ENCODE measurements at regions not wholly inside any gene's neighbourhood (a gene's known extent, or its start where the extent isn't known, plus 50 kb on each side); places are given as distances from the start of the nearest gene placed in this dataset.

DNA sequence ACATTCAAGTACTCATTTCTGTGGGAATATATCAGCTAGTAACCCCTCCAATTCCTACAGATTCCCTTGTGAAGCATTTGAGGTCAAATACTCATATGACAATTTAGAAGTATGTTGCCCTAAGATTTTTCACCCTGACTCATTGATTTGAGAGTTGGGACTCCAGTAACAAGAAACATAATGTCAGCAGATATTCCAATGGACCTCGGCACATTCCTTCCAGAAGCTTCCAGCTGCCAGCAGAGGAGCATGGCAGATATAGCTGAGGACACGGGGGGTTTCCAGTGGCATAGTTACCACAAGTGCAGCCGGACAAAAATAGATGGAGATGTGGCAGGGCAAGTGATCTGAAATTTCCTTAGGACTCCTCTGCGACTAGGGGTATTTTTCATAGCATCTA lies 101.9 kb upstream of the ARHGAP28 start:
- TF ChIP-seq CHD2 (IDR thresholded peaks at IDR 0.05; ENCODE audit: low read length) = no peak
- TF ChIP-seq, protein P1, sequence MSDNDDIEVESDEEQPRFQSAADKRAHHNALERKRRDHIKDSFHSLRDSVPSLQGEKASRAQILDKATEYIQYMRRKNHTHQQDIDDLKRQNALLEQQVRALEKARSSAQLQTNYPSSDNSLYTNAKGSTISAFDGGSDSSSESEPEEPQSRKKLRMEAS (IDR thresholded peaks at IDR 0.05) = no peak
- TF ChIP-seq BCL11A (IDR thresholded peaks at IDR 0.05; ENCODE audit: low read depth in 2 of 2, low read length in 2 of 2) = no peak
- TF ChIP-seq ZNF274 (IDR thresholded peaks at IDR 0.05; ENCODE audit: borderline replicate concordance, extremely low read depth, low read length) = no peak
- TF ChIP-seq, protein P2, sequence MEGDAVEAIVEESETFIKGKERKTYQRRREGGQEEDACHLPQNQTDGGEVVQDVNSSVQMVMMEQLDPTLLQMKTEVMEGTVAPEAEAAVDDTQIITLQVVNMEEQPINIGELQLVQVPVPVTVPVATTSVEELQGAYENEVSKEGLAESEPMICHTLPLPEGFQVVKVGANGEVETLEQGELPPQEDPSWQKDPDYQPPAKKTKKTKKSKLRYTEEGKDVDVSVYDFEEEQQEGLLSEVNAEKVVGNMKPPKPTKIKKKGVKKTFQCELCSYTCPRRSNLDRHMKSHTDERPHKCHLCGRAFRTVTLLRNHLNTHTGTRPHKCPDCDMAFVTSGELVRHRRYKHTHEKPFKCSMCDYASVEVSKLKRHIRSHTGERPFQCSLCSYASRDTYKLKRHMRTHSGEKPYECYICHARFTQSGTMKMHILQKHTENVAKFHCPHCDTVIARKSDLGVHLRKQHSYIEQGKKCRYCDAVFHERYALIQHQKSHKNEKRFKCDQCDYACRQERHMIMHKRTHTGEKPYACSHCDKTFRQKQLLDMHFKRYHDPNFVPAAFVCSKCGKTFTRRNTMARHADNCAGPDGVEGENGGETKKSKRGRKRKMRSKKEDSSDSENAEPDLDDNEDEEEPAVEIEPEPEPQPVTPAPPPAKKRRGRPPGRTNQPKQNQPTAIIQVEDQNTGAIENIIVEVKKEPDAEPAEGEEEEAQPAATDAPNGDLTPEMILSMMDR (IDR thresholded peaks at IDR 0.05; ENCODE audit: control extremely low read depth in 1 of 3, insufficient read depth in 1 of 3, low read depth in 1 of 3, low read length in 3 of 3) = no peak
- TF ChIP-seq, protein P3, sequence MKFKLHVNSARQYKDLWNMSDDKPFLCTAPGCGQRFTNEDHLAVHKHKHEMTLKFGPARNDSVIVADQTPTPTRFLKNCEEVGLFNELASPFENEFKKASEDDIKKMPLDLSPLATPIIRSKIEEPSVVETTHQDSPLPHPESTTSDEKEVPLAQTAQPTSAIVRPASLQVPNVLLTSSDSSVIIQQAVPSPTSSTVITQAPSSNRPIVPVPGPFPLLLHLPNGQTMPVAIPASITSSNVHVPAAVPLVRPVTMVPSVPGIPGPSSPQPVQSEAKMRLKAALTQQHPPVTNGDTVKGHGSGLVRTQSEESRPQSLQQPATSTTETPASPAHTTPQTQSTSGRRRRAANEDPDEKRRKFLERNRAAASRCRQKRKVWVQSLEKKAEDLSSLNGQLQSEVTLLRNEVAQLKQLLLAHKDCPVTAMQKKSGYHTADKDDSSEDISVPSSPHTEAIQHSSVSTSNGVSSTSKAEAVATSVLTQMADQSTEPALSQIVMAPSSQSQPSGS (IDR thresholded peaks at IDR 0.05; ENCODE audit: low read length) = no peak
- no peak for TF ChIP-seq EZH2 (IDR thresholded peaks at IDR 0.05; ENCODE audit: low read depth, low read length, severe bottlenecking)
- TF ChIP-seq YY1 (IDR thresholded peaks at IDR 0.05; ENCODE audit: low read depth, low read length) = no peak
